Trophoblast cell (in vitro differentiated cells and primary cell): ENCODE measurements at regions not wholly inside any gene's neighbourhood (a gene's known extent, or its start where the extent isn't known, plus 50 kb on each side); places are given as distances from the start of the nearest gene placed in this dataset.

Experiments
- DNase-seq, 2 donors: peaks; one replicate each; pipeline ENCODE4 v3.0.0-alpha.2; 2016
- H2AFZ ChIP-seq: 2 replicates; pipeline ENCODE4 v1.6.1; 2013; ENCODE audit warnings: low read length, moderate library complexity, mild to moderate bottlenecking; ENCODE audit not compliant: insufficient read depth, poor library complexity
- H2AK5ac ChIP-seq: 2 replicates; pipeline ENCODE4 v1.6.1; 2013; ENCODE audit warnings: mild to moderate bottlenecking, low read length
- H2BK120ac ChIP-seq: 2 replicates; pipeline ENCODE4 v1.6.1; 2013; ENCODE audit warnings: low read length, mild to moderate bottlenecking, moderate library complexity; ENCODE audit not compliant: insufficient read depth, poor library complexity
- H2BK12ac ChIP-seq: 2 replicates; pipeline ENCODE4 v1.6.1; 2013; ENCODE audit warnings: mild to moderate bottlenecking, low read length, moderate library complexity
- H2BK5ac ChIP-seq: 2 replicates; pipeline ENCODE4 v1.6.1; 2013; ENCODE audit warnings: low read length, low read depth, moderate library complexity, mild to moderate bottlenecking; ENCODE audit not compliant: poor library complexity
- H3K14ac ChIP-seq: 2 replicates; pipeline ENCODE4 v1.6.1; 2013; ENCODE audit warnings: mild to moderate bottlenecking, low read length
- H3K18ac ChIP-seq: 2 replicates; pipeline ENCODE4 v1.6.1; 2013; ENCODE audit warnings: mild to moderate bottlenecking, low read length
- H3K23ac ChIP-seq: 2 replicates; pipeline ENCODE4 v1.6.1; 2013; ENCODE audit warnings: low read length
- H3K27ac ChIP-seq: 2 replicates; pipeline ENCODE4 v1.5.1; 2013; ENCODE audit warnings: low read depth, mild to moderate bottlenecking, inconsistent platforms, low read length, moderate library complexity
- H3K27me3 ChIP-seq: 2 replicates; pipeline ENCODE4 v1.6.1; 2013; ENCODE audit warnings: inconsistent platforms, mild to moderate bottlenecking, low read length, moderate library complexity; ENCODE audit not compliant: insufficient read depth
- H3K36me3 ChIP-seq, 2 experiments: 1 replicate in 1 of 2; 2 replicates in 1 of 2; pipeline ENCODE4 v1.6.1; 2013; ENCODE audit warnings: low read length in 2 of 2, mild to moderate bottlenecking in 2 of 2, moderate library complexity in 1 of 2; ENCODE audit not compliant: insufficient read depth in 2 of 2, control insufficient read depth in 1 of 2
- H3K4ac ChIP-seq: 2 replicates; pipeline ENCODE4 v1.6.1; 2013; ENCODE audit warnings: low read depth, mild to moderate bottlenecking, low read length, moderate library complexity
- H3K4me1 ChIP-seq, 2 experiments: 1 replicate in 1 of 2; 2 replicates in 1 of 2; pipeline ENCODE4 v1.6.1; 2013; ENCODE audit warnings: low read length in 2 of 2, mild to moderate bottlenecking in 2 of 2, moderate library complexity in 1 of 2; ENCODE audit not compliant: insufficient read depth in 2 of 2, control insufficient read depth in 1 of 2
- H3K4me2 ChIP-seq: 2 replicates; pipeline ENCODE4 v1.6.1; 2013; ENCODE audit warnings: inconsistent platforms, mild to moderate bottlenecking, low read length, moderate library complexity
- H3K4me3 ChIP-seq: 2 replicates; pipeline ENCODE4 v1.5.1; 2013; ENCODE audit warnings: mild to moderate bottlenecking, low read depth, low read length, inconsistent platforms
- H3K79me1 ChIP-seq: one replicate; pipeline ENCODE4 v1.6.1; 2013; ENCODE audit warnings: low read length
- H3K79me2 ChIP-seq: 2 replicates; pipeline ENCODE4 v1.6.1; 2013; ENCODE audit warnings: low read length, mild to moderate bottlenecking; ENCODE audit not compliant: control insufficient read depth, insufficient read depth, poor library complexity
- H3K9ac ChIP-seq: 2 replicates; pipeline ENCODE4 v1.6.1; 2013; ENCODE audit warnings: mild to moderate bottlenecking, low read length
- H3K9me3 ChIP-seq: 2 replicates; pipeline ENCODE4 v1.6.1; 2013; ENCODE audit warnings: low read depth, mild to moderate bottlenecking, control low read depth, inconsistent platforms, low read length; ENCODE audit not compliant: insufficient read depth
- H4K12ac ChIP-seq: 2 replicates; pipeline ENCODE4 v1.6.1; 2013; ENCODE audit warnings: low read depth, mild to moderate bottlenecking, low read length, moderate library complexity
- H4K8ac ChIP-seq: 2 replicates; pipeline ENCODE4 v1.6.1; 2013; ENCODE audit warnings: low read depth, mild to moderate bottlenecking, low read length, moderate library complexity
- H4K91ac ChIP-seq: one replicate; pipeline ENCODE4 v1.6.1; 2013; ENCODE audit warnings: low read depth, mild to moderate bottlenecking, low read length, moderate library complexity
- WGBS: extraction: QIAGEN DNeasy Blood & Tissue Kit; methylation state at CpG from one replicate; pipeline ENCODE4 v1.1.7; 2013; ENCODE audit warnings: missing lambda C conversion rate; ENCODE audit not compliant: insufficient read length, insufficient coverage; ENCODE audit errors: extremely low coverage; 5-methylcytosine and 5-hydroxymethylcytosine counted together

GRCh38 chr20:40738976-40739375 lies 49.9 kb upstream of the MAFB start:
- Histone ChIP-seq H3K4me3 (no peak overlapping the region), H2BK5ac (no peak overlapping the region), H2AK5ac (no peak overlapping the region), H3K4me2 (no peak overlapping the region), H3K4me1 (no peaks in the 10 kb centered on the region), H2BK120ac (no peak overlapping the region), H4K91ac (no peak overlapping the region), H4K8ac (no peak overlapping the region), H3K9me3 (no peaks in the 10 kb centered on the region), H2AFZ (no peak overlapping the region), H3K79me2 (no peaks in the 10 kb centered on the region), H3K27ac (no peak overlapping the region), H4K12ac (no peak overlapping the region), H3K27me3 (no peaks in the 10 kb centered on the region), H2BK12ac (no peak overlapping the region), H3K9ac (no peak overlapping the region), H3K79me1 (no peaks in the 10 kb centered on the region), H3K14ac (no peak overlapping the region), H3K23ac (no peak overlapping the region), H3K36me3 (no peaks in the 10 kb centered on the region), H3K4ac (no peak overlapping the region), H3K18ac (no peak overlapping the region)
- DNase-seq, result no peak
- no CpG with 5 or more reads among the region's 9 CpGs for WGBS

GRCh38 chr20:40739841-40740240 lies 50.8 kb upstream of the MAFB start:
- WGBS, result no CpG with 5 or more reads among the region's 1 CpG
- DNase-seq, result no peak

GRCh38 chr20:40741507-40742106 lies 52.6 kb upstream of the MAFB start:
- H3K4me3 ChIP-seq, result no peak overlapping the region

More at GRCh38 chr20:40739841-40740240, 50.8 kb upstream of the MAFB start:
- H2BK120ac ChIP-seq, result no peak overlapping the region
- H3K14ac ChIP-seq, result no peak overlapping the region
- H4K91ac ChIP-seq, result no peak overlapping the region
- no peak overlapping the region for H3K27ac ChIP-seq
- H4K12ac ChIP-seq, result no peak overlapping the region
- H3K27me3 ChIP-seq, result no peaks in the 10 kb centered on the region
- no peaks in the 10 kb centered on the region for H3K79me2 ChIP-seq
- H2AK5ac ChIP-seq, result no peak overlapping the region
- no peak overlapping the region for H2BK5ac ChIP-seq
- no peak overlapping the region for H3K4me3 ChIP-seq
- H3K36me3 ChIP-seq, result no peaks in the 10 kb centered on the region
- H3K4me1 ChIP-seq, result no peaks in the 10 kb centered on the region
- no peaks in the 10 kb centered on the region for H3K79me1 ChIP-seq
- no peak overlapping the region for H2AFZ ChIP-seq
- no peak overlapping the region for H3K4me2 ChIP-seq
- H3K23ac ChIP-seq, result no peak overlapping the region
- no peak overlapping the region for H3K9ac ChIP-seq
- H4K8ac ChIP-seq, result no peak overlapping the region
- no peak overlapping the region for H3K4ac ChIP-seq
- no peak overlapping the region for H2BK12ac ChIP-seq
- H3K18ac ChIP-seq, result no peak overlapping the region
- H3K9me3 ChIP-seq, result no peaks in the 10 kb centered on the region

GRCh38 chr20:40743141-40743775 lies 54.2 kb upstream of the MAFB start:
- no CpG with 5 or more reads among the region's 8 CpGs for WGBS

More at GRCh38 chr20:40741507-40742106, 52.6 kb upstream of the MAFB start:
- no peak overlapping the region for H4K12ac ChIP-seq
- no peak overlapping the region for H3K18ac ChIP-seq
- H3K36me3 ChIP-seq, result no peaks in the 10 kb centered on the region
- peak; percentile 42 to 67 for DNase-seq
- H3K4me1 ChIP-seq, result no peaks in the 10 kb centered on the region
- no peak overlapping the region for H3K4ac ChIP-seq
- H3K27me3 ChIP-seq, result no peaks in the 10 kb centered on the region
- no peak overlapping the region for H3K14ac ChIP-seq
- no peaks in the 10 kb centered on the region for H3K79me1 ChIP-seq
- H3K27ac ChIP-seq, result no peak overlapping the region
- H2AFZ ChIP-seq, result no peak overlapping the region
- WGBS, result no CpG with 5 or more reads among the region's 6 CpGs
- H2BK5ac ChIP-seq, result no peak overlapping the region
- H3K4me2 ChIP-seq, result no peak overlapping the region
- H3K79me2 ChIP-seq, result no peaks in the 10 kb centered on the region
- H2BK12ac ChIP-seq, result no peak overlapping the region
- no peak overlapping the region for H4K8ac ChIP-seq
- no peak overlapping the region for H2AK5ac ChIP-seq
- no peak overlapping the region for H3K23ac ChIP-seq
- no peak overlapping the region for H4K91ac ChIP-seq
- H3K9ac ChIP-seq, result no peak overlapping the region
- H2BK120ac ChIP-seq, result no peak overlapping the region
- no peaks in the 10 kb centered on the region for H3K9me3 ChIP-seq

More at GRCh38 chr20:40743141-40743775, 54.2 kb upstream of the MAFB start:
- H3K27me3 ChIP-seq, result no peaks in the 10 kb centered on the region
- H2BK120ac ChIP-seq, result no peak overlapping the region
- H3K4me1 ChIP-seq, result no peaks in the 10 kb centered on the region
- H3K23ac ChIP-seq, result no peak overlapping the region
- no peak overlapping the region for H2AFZ ChIP-seq
- H3K9me3 ChIP-seq, result no peaks in the 10 kb centered on the region
- H4K91ac ChIP-seq, result no peak overlapping the region
- H3K79me1 ChIP-seq, result no peaks in the 10 kb centered on the region
- H4K12ac ChIP-seq, result no peak overlapping the region
- no peak for DNase-seq
- no peak overlapping the region for H2BK12ac ChIP-seq
- H3K4ac ChIP-seq, result no peak overlapping the region
- H3K4me3 ChIP-seq, result no peak overlapping the region
- no peak overlapping the region for H3K18ac ChIP-seq
- no peak overlapping the region for H4K8ac ChIP-seq
- H3K14ac ChIP-seq, result no peak overlapping the region
- H2AK5ac ChIP-seq, result no peak overlapping the region
- H3K9ac ChIP-seq, result no peak overlapping the region
- H3K4me2 ChIP-seq, result no peak overlapping the region
- H3K27ac ChIP-seq, result no peak overlapping the region
- H3K36me3 ChIP-seq, result no peaks in the 10 kb centered on the region
- no peak overlapping the region for H2BK5ac ChIP-seq
- no peaks in the 10 kb centered on the region for H3K79me2 ChIP-seq
